GM23248 (cell line): ENCODE measurements at regions not wholly inside any gene's neighbourhood (a gene's known extent, or its start where the extent isn't known, plus 50 kb on each side); places are given as distances from the start of the nearest gene placed in this dataset.

Experiments
- EZH2 ChIP-seq: fragments of 200-600 bp; sonication (generic); IDR thresholded peaks from 2 replicates; pipeline ENCODE4 v1.6.1; 2018; ENCODE audit warnings: antibody characterized with exemption, mild to moderate bottlenecking; ENCODE audit not compliant: insufficient read depth, poor library complexity, severe bottlenecking
- EZH2phosphoT487 ChIP-seq: fragments of 200-600 bp; sonication (generic); IDR thresholded peaks from 2 replicates; pipeline ENCODE4 v1.6.1; 2018; ENCODE audit warnings: antibody characterized with exemption, moderate library complexity, mild to moderate bottlenecking, low read depth; ENCODE audit not compliant: insufficient read depth

DNA sequence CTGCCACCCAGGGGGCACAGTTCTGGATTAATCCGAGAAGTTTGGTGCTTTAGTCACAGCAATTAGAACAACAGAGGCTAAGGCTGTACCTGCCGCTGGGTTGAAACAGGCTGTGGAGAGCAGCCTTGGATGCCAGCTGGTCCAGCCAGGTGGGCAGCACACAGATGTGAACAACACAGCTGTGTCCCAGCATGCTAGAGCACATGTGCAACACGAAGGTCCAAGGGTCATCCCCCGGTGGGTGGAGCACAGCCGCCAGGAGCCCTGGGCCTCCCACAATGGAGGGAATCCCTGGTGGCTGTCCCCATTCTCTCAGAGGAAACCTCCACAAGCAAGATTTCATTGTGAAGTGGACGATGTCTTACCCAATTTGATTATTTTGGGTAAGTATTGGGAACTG, 99.2 kb upstream of the SYNDIG1 start:
- TF ChIP-seq EZH2: no peak
- no peak for TF ChIP-seq EZH2phosphoT487
